TTC549 (cell line): ENCODE measurements at regions not wholly inside any gene's neighbourhood (a gene's known extent, or its start where the extent isn't known, plus 50 kb on each side); places are given as distances from the start of the nearest gene placed in this dataset.

Experiments
- FAIRE-seq: peaks from 2 replicates; lab custom pipeline; 2012; peaks lifted over from hg19 to GRCh38; lab: Jason Lieb, UNC

GRCh38 chr9:88766778-88767503 is 224.3 kb upstream of the S1PR3 start:
- FAIRE-seq, result no peak

DNA sequence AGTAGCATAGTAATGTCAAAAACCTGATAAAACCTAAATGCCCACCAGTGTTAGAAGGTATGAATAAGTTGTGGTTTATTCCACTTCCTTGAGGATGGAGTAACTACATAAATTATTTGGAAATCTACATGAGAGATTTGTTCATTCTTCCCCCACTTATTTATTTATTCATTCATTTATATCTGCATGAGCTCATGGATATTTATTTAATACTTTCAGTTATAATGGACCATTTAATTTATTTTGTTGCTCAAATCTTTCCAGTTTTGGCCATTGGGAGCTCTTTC is 223.8 kb upstream of the S1PR3 start:
- no peak for FAIRE-seq

DNA sequence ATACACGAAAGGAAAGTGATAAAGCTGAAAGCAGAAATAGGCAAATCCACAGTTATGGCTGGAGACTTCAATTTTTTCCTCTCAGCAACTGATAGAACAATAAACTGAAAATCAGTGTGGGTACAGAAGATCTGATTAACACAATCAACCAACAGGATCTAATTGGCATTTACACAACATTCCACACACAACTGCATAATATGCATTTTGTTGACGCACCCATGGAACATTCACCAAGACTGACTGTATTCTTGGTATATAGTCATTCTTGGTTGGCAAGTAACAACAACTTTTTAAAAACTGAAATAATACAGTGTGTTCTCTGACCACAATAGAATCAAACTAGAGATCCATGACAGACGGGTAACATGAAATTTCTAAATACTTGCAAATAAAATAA is 218.7 kb upstream of the S1PR3 start:
- FAIRE-seq, result no peak

DNA sequence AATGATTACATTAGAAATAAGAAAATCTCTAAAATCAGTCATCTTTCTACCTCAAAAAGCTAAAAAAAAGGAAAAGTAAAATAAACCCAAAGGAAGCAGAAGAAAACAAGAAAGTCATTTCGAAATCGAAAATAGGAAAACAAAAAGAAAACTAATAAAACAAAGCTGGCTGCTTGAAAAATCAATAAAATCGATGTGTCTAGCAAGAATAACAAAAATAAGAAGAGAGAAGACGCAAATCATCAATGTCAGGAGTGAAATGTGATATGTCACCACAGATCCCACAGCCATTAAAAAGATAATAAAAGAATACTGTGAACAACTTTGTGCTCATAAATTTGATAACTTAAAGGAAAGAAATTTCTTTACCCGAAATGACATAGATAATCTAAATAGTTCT is 218.1 kb upstream of the S1PR3 start:
- no peak for FAIRE-seq

- FAIRE-seq, result no peak
Measured at GRCh38 chr9:88773627-88774244, 217.5 kb upstream of the S1PR3 start.

GRCh38 chr9:88775037-88775471 is 216.2 kb upstream of the S1PR3 start:
- FAIRE-seq, result no peak

GRCh38 chr9:88775559-88775958 is 215.7 kb upstream of the S1PR3 start:
- no peak for FAIRE-seq

DNA sequence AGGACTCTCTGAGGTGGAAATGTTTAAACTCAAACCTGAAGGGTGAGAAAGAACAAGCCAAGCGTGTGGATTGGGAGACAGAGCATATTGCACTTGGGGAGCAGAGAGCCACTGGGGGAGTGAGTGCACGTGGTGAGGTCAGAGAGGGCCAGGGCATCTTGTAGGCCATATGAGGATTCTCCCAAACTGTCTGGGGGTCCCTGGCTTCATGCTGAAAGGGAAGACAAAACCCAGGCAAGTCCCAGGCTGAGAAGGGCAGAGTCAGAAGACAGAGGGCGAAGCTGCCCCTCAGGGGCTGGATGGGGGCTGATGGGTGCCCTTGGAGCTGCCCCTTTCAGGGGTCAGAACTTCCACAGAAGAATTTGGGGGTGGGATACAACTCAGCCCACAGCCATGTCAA is 215.3 kb upstream of the S1PR3 start:
- FAIRE-seq, result no peak

- FAIRE-seq, result no peak
Measured at GRCh38 chr9:88776717-88777497, 214.4 kb upstream of the S1PR3 start.

DNA sequence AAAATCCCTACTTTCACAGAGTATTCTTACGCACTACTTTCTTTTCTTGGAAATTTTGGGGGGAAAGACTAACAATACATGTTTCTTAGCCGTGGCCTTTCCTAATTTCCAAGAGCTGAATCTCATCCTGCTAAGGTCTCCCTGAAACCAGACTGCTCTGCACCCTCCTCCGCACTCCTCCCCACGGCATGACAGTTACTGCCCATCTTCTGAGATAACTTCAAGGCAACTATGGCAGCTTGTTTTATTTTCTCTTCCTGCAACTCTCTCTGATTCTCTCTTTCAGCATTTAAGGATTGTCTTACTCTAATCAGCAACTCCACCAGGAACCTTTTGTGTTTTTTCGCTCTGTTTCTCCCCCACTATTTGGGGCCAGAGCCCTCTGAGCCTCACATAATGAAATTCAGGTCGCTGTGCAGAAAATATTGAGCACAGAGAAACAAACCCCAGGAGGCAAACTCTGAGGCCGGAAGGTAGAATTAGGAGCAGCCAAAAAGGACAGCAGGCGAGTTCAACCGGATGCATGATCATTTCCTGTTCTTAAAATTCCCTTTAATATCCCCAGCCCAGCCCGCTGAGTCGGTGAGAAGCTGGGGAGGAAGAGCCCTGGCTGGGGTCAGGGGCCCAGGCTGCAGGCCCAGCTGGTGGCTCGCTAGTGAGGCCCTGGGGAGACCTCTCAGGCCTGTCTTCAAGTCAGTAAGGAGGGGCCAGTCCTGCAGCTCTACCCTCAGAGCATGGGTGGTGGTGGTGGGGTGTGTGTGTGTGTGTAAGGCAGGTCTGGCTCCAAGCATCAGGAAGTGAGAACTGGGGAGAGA is 213.6 kb upstream of the S1PR3 start:
- no peak for FAIRE-seq

- no peak for FAIRE-seq
Measured at GRCh38 chr9:88781628-88782391, 209.5 kb upstream of the S1PR3 start.

GRCh38 chr9:88782931-88783710 is 208.1 kb upstream of the S1PR3 start:
- FAIRE-seq, result no peak

GRCh38 chr9:88783711-88784083 is 207.6 kb upstream of the S1PR3 start:
- FAIRE-seq, result no peak

GRCh38 chr9:88784960-88785359 is 206.3 kb upstream of the S1PR3 start:
- FAIRE-seq, result no peak

DNA sequence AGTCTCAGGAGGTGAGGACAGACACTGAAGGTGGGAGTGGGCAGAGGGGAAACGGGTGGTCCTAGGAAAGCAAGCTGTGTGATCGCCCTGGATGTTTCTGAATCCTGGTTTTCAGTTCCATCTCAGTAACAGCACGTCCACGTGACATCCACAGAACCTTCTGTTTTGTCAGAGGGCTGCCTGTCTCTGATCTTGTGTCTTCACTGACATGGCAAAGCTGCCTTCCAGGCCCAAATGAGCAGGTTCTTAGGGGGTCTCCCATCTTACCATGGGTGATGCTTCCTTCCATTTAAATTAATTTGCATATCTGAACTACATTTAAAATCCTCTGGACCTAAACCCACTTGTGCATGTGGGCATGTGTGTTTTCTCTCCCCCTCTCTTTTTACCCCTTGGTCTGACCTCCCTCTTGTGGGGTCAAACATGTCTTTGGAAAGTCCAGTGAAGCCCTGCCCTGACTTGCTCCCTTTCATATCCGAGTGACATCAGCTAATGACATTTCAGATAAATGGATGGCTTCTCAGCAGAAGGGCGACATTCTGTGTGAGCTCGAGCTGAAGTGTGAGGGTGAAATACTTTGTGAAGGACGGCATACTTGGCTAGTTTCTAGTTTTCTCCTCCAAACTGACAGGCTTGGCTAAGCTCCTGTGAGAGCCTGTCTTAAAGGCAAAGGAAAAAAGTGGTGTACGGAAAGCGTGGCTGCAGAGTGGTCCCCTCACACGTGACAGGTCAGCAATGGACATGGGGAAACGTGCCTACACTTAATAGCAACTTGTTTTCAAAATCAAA is 204.8 kb upstream of the S1PR3 start:
- FAIRE-seq, result no peak

- no peak for FAIRE-seq
Measured at GRCh38 chr9:88789785-88790184, 201.5 kb upstream of the S1PR3 start.

- no peak for FAIRE-seq
Measured at GRCh38 chr9:88791105-88791805, 200.0 kb upstream of the S1PR3 start.

DNA sequence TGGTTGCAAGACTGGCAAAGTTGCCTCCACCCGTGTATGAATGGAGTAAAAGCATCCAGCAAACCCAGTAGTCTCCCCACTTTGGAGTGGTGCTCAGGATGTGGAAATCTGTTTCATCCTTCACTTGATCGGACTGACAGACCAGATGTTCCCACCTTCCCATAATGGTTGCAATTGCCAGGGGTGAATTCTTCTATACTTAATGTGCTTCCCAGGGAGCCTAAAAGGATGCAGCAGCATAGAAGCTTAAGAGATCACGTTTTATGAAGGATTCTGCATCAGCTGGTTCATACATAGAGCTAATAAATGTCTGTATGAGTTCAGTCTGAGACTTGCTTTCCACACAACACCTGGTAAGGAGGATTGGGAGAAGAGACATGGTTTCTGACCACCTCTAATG is 198.8 kb upstream of the S1PR3 start:
- no peak for FAIRE-seq

- no peak for FAIRE-seq
Measured at GRCh38 chr9:88794100-88794499, 197.2 kb upstream of the S1PR3 start.

- FAIRE-seq, result no peak
Measured at GRCh38 chr9:88796947-88797346, 194.3 kb upstream of the S1PR3 start.
